ENCODE measurements at regions not wholly inside any gene's neighbourhood (a gene's known extent, or its start where the extent isn't known, plus 50 kb on each side); places are given as distances from the start of the nearest gene placed in this dataset.

DNA sequence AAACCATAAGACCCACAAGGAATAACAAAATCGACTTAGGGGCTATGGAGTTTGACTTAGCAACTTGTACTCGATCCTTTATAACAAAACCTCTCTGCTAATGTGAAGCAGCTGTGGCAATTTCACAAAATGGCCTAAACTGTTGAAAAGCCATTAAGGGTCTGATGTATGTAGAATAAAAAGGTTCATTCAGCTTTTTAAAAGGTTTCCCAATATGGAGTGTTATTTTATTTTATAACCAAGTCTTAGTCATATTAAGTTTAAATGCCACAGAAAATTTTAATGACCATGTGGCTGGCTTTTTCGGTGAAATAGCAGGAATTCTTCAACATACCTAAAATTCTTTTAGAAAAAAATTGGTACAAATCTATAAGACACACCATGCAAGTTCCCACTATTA lies 291.8 kb upstream of the HAND2 start:
- intact Hi-C loops (cut with DNase I; ENCODE audit: low total_unique reads), result loop anchor here (5.0 kb wide), 1 partner anchor 500 kb away; no protein-coding TSS in a partner anchor
- Histone ChIP-seq H3K27ac (no peak overlapping the region), H3K27me3 (no peaks in the 10 kb centered on the region), H3K36me3 (no peaks in the 10 kb centered on the region), H3K4me3 (no peak overlapping the region), H3K4me1 (no peaks in the 10 kb centered on the region), H3K9me3 (no peaks in the 10 kb centered on the region)
- in situ Hi-C loops (cut with MboI; ENCODE audit: low pct_ligation_motif_present in 1 of 4, low pct_unique_long_range_greater_than_20kb in 1 of 4, low sequenced_read_pairs in 3 of 4), result no loop called here
- no peak for DNase-seq
- TF ChIP-seq POLR2AphosphoS5 (IDR thresholded peaks at IDR 0.05) (no peak), EP300 (IDR thresholded peaks at IDR 0.05; ENCODE audit: low read depth) (no peak), POLR2A (IDR thresholded peaks at IDR 0.05) (no peak)
- TF ChIP-seq, protein P1, sequence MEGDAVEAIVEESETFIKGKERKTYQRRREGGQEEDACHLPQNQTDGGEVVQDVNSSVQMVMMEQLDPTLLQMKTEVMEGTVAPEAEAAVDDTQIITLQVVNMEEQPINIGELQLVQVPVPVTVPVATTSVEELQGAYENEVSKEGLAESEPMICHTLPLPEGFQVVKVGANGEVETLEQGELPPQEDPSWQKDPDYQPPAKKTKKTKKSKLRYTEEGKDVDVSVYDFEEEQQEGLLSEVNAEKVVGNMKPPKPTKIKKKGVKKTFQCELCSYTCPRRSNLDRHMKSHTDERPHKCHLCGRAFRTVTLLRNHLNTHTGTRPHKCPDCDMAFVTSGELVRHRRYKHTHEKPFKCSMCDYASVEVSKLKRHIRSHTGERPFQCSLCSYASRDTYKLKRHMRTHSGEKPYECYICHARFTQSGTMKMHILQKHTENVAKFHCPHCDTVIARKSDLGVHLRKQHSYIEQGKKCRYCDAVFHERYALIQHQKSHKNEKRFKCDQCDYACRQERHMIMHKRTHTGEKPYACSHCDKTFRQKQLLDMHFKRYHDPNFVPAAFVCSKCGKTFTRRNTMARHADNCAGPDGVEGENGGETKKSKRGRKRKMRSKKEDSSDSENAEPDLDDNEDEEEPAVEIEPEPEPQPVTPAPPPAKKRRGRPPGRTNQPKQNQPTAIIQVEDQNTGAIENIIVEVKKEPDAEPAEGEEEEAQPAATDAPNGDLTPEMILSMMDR (IDR thresholded peaks at IDR 0.05), result no peak
- WGBS, 2 donors (ENCODE audit: low coverage in 1 of 2), result 66 to 71% methylated on average over 3 of the region's 3 CpGs

DNA sequence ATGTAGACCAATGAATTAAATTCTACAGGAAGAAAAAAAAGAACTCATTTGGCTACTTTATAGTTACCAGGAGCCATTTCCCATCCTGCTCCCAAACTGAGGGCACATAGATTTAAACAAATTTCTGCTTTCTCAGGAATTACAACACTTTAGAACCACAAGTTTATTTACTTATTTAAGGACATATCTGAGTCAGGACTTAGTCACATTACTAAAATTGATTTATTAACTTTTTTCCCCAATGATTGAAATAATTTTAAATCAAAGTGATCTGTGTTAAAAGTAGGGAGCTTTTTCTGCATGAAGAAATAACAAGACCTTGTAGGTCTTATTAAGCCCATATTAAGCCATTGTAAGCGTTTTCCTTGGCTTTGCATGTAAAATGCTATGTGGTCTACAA lies 291.0 kb upstream of the HAND2 start:
- H3K4me1 ChIP-seq, result no peaks in the 10 kb centered on the region
- TF ChIP-seq, protein P1 (IDR thresholded peaks at IDR 0.05), result no peak
- TF ChIP-seq EP300 (IDR thresholded peaks at IDR 0.05; ENCODE audit: low read depth) (no peak), POLR2AphosphoS5 (IDR thresholded peaks at IDR 0.05) (no peak), POLR2A (IDR thresholded peaks at IDR 0.05) (no peak)
- no peaks in the 10 kb centered on the region for H3K9me3 ChIP-seq
- no peak for DNase-seq
- no peak overlapping the region for H3K27ac ChIP-seq
- H3K27me3 ChIP-seq, result no peaks in the 10 kb centered on the region
- in situ Hi-C loops (cut with MboI; ENCODE audit: low pct_ligation_motif_present in 1 of 4, low pct_unique_long_range_greater_than_20kb in 1 of 4, low sequenced_read_pairs in 3 of 4), result no loop called here
- H3K36me3 ChIP-seq, result no peaks in the 10 kb centered on the region
- WGBS, 2 donors (ENCODE audit: low coverage in 1 of 2), result 53 to 60% methylated on average over 1 of the region's 1 CpG
- intact Hi-C loops (cut with DNase I; ENCODE audit: low total_unique reads), result loop anchor here (5.0 kb wide), 1 partner anchor 501 kb away; no protein-coding TSS in a partner anchor
- H3K4me3 ChIP-seq, result no peak overlapping the region

DNA sequence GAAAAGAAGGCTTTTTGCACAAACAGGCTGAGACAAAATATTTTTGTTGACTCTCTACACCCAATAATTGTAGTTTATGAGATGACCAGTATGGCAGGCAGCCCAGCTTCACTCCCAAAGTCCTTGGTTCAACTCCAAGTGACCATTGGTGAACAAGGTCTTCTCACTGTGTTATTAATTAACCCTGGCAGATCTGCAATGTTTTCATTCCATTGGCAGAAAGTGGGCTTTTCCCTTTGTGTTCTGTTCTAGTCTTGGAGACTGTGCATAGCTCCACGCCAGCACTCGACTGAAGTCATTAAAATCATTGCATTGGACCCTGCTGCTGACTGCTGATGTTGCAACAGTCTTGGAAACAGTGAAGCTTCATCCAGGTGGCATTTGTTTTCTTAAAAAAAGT lies 277.3 kb upstream of the HAND2 start:
- peak; percentile 7 for DNase-seq

DNA sequence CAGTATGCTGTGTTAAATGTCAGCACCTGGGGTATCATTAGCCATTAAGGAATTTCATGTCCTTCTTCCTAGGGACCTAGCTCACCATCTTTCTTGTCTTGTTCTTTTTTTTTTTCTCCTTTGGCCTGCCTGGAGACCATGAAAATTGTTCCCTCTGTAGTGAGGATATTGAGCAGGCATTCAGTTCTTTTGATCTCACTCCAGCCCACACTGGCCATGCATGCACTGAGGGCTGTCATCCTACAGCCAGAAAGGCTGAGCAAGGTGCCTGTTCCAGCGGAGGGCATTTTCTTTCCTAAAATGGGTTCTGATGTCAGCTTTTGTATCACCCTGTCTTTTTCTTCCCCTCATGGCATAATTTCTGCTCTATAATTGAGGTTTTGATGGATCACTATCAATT lies 275.9 kb upstream of the HAND2 start:
- DNase-seq, result no peak
- TF ChIP-seq POLR2A (IDR thresholded peaks at IDR 0.05), result no peak
- no peak for TF ChIP-seq EP300 (IDR thresholded peaks at IDR 0.05; ENCODE audit: low read depth)
- TF ChIP-seq, protein P1 (IDR thresholded peaks at IDR 0.05), result no peak
- in situ Hi-C loops (cut with MboI; ENCODE audit: low pct_ligation_motif_present in 1 of 4, low pct_unique_long_range_greater_than_20kb in 1 of 4, low sequenced_read_pairs in 3 of 4), result no loop called here
- Histone ChIP-seq H3K27me3 (no peaks in the 10 kb centered on the region), H3K36me3 (no peaks in the 10 kb centered on the region), H3K4me1 (peaks cover 0 to 10% (median 5%) of the 10 kb centered on the region in 4 donors), H3K27ac (peak overlapping the region in 3 of 4 donors; percentile 22 to 49 (median 37)), H3K4me3 (no peak overlapping the region), H3K9me3 (no peaks in the 10 kb centered on the region)
- intact Hi-C loops (cut with DNase I; ENCODE audit: low total_unique reads), result no loop called here
- WGBS, 2 donors (ENCODE audit: low coverage in 1 of 2), result 67 to 76% methylated on average over 1 of the region's 1 CpG

More for the DNA sequence above, 277.3 kb upstream of the HAND2 start:
- no peaks in the 10 kb centered on the region for H3K9me3 ChIP-seq
- H3K36me3 ChIP-seq, result no peaks in the 10 kb centered on the region
- H3K4me1 ChIP-seq, result peaks cover 0 to 10% (median 3%) of the 10 kb centered on the region in 4 donors
- H3K4me3 ChIP-seq, result no peak overlapping the region
- intact Hi-C loops (cut with DNase I; ENCODE audit: low total_unique reads) (no loop called here), in situ Hi-C loops (cut with MboI; ENCODE audit: low pct_ligation_motif_present in 1 of 4, low pct_unique_long_range_greater_than_20kb in 1 of 4, low sequenced_read_pairs in 3 of 4) (no loop called here)
- TF ChIP-seq, protein P1 (IDR thresholded peaks at IDR 0.05), result no peak
- TF ChIP-seq POLR2A (IDR thresholded peaks at IDR 0.05), result no peak
- TF ChIP-seq EP300 (IDR thresholded peaks at IDR 0.05; ENCODE audit: low read depth), result no peak
- no peak for TF ChIP-seq POLR2AphosphoS5 (IDR thresholded peaks at IDR 0.05)
- peak overlapping the region in 3 of 4 donors; percentile 22 to 49 (median 37) for H3K27ac ChIP-seq
- no peaks in the 10 kb centered on the region for H3K27me3 ChIP-seq
- 40 to 54% methylated on average over 1 to 2 of the region's 2 CpGs for WGBS, 2 donors (ENCODE audit: low coverage in 1 of 2)

All from transverse colon (tissue), 4 donors.